Keratinocyte (primary cell): ENCODE measurements at regions not wholly inside any gene's neighbourhood (a gene's known extent, or its start where the extent isn't known, plus 50 kb on each side); places are given as distances from the start of the nearest gene placed in this dataset.

Experiments used
- EZH2 ChIP-seq: IDR thresholded peaks from one replicate; pipeline ENCODE4 v1.6.1; 2012; ENCODE audit warnings: inconsistent platforms, mild to moderate bottlenecking, low read length, moderate library complexity
- TF ChIP-seq, protein P1 (sequence below), 3 experiments: IDR thresholded peaks in 1 of 3; conservative IDR thresholded peaks in 1 of 3; optimal IDR thresholded peaks in 1 of 3; 2 replicates in 2 of 3; 3 replicates in 1 of 3; pipeline versions ENCODE3 to v1.5.1; 2011; ENCODE audit warnings: low read length in 3 of 3, mild to moderate bottlenecking in 3 of 3, moderate library complexity in 2 of 3, control low read depth in 1 of 3, inconsistent platforms in 1 of 3; ENCODE audit not compliant: insufficient read depth in 2 of 3; ENCODE audit errors: extremely low read depth in 1 of 3

GRCh38 chr6:134714113-134714512, 235.8 kb downstream of the ALDH8A1 start:
- TF ChIP-seq, protein P1, sequence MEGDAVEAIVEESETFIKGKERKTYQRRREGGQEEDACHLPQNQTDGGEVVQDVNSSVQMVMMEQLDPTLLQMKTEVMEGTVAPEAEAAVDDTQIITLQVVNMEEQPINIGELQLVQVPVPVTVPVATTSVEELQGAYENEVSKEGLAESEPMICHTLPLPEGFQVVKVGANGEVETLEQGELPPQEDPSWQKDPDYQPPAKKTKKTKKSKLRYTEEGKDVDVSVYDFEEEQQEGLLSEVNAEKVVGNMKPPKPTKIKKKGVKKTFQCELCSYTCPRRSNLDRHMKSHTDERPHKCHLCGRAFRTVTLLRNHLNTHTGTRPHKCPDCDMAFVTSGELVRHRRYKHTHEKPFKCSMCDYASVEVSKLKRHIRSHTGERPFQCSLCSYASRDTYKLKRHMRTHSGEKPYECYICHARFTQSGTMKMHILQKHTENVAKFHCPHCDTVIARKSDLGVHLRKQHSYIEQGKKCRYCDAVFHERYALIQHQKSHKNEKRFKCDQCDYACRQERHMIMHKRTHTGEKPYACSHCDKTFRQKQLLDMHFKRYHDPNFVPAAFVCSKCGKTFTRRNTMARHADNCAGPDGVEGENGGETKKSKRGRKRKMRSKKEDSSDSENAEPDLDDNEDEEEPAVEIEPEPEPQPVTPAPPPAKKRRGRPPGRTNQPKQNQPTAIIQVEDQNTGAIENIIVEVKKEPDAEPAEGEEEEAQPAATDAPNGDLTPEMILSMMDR (optimal IDR thresholded peaks at IDR 0.05 in 1 of 3, IDR thresholded peaks at IDR 0.05 in 1 of 3, conservative IDR thresholded peaks at IDR 0.05 in 1 of 3; ENCODE audit: extremely low read depth in 1 of 3, insufficient read depth in 2 of 3, low read length in 3 of 3): no peak
- TF ChIP-seq EZH2: no peak
